ENCODE measurements at regions not wholly inside any gene's neighbourhood (a gene's known extent, or its start where the extent isn't known, plus 50 kb on each side); places are given as distances from the start of the nearest gene placed in this dataset.

DNA sequence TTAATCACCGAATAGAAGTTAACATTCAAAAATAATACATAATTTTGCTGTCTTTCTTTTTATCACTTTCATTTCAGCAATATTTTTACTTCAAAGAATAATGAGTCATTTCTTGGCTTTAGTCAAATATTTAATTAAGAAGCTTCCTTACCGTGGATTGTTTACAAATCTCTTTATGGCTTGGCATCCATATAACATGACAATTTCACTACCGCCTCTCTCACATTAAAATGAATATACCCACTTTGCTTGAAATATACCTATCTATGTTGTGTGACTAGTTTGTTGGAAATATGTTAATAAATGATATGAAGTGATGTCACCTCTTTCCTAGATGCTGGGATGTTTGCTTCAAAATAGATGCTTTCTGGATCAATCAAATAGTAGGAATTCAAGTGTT, 1203.9 kb downstream of the AMY1C start:
- Histone ChIP-seq H3K27me3 (replicated peaks; ENCODE audit: insufficient read depth) (no peaks in the 10 kb centered on the region), H3K9me3 (no peaks in the 10 kb centered on the region), H3K27ac (no peak overlapping the region), H3K36me3 (no peaks in the 10 kb centered on the region), H3K4me1 (ENCODE audit: control insufficient read depth in 1 of 2, low read depth in 2 of 2) (no peaks in the 10 kb centered on the region), H3K4me3 (no peak overlapping the region)
- TF ChIP-seq, protein P1, sequence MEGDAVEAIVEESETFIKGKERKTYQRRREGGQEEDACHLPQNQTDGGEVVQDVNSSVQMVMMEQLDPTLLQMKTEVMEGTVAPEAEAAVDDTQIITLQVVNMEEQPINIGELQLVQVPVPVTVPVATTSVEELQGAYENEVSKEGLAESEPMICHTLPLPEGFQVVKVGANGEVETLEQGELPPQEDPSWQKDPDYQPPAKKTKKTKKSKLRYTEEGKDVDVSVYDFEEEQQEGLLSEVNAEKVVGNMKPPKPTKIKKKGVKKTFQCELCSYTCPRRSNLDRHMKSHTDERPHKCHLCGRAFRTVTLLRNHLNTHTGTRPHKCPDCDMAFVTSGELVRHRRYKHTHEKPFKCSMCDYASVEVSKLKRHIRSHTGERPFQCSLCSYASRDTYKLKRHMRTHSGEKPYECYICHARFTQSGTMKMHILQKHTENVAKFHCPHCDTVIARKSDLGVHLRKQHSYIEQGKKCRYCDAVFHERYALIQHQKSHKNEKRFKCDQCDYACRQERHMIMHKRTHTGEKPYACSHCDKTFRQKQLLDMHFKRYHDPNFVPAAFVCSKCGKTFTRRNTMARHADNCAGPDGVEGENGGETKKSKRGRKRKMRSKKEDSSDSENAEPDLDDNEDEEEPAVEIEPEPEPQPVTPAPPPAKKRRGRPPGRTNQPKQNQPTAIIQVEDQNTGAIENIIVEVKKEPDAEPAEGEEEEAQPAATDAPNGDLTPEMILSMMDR (IDR thresholded peaks at IDR 0.05), result no peak
- ATAC-seq (ENCODE audit: insufficient number of reproducible peaks, low FRiP score, low read depth) (no peak), DNase-seq (ENCODE audit: low spot score) (no peak)

DNA sequence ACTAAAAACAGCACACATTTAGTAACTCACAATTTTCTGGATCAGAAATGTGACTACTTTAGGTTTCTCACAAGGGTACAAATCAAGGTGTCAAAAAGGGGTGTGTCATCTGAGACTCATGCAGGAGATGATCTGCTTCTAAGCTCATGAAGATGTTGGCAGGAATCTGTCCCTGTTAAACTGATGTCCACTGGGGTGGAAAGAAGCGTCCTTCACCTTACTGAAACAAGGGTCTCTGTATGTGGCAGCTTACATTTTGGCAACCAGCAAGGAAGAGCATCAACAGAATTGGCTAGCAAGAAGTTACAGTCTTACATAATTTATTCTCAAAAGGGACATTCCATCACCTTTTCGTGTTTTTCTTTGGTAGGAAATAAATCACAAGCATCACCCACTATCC, 1223.8 kb downstream of the AMY1C start:
- DNase-seq (ENCODE audit: low spot score) (no peak), ATAC-seq (ENCODE audit: insufficient number of reproducible peaks, low FRiP score, low read depth) (no peak)
- no peaks in the 10 kb centered on the region for H3K27me3 ChIP-seq (replicated peaks; ENCODE audit: insufficient read depth)
- no peaks in the 10 kb centered on the region for H3K4me1 ChIP-seq (ENCODE audit: control insufficient read depth in 1 of 2, low read depth in 2 of 2)
- no peak overlapping the region for H3K4me3 ChIP-seq
- TF ChIP-seq, protein P1 (IDR thresholded peaks at IDR 0.05), result no peak
- no peaks in the 10 kb centered on the region for H3K36me3 ChIP-seq
- no peaks in the 10 kb centered on the region for H3K9me3 ChIP-seq
- H3K27ac ChIP-seq, result no peak overlapping the region

DNA sequence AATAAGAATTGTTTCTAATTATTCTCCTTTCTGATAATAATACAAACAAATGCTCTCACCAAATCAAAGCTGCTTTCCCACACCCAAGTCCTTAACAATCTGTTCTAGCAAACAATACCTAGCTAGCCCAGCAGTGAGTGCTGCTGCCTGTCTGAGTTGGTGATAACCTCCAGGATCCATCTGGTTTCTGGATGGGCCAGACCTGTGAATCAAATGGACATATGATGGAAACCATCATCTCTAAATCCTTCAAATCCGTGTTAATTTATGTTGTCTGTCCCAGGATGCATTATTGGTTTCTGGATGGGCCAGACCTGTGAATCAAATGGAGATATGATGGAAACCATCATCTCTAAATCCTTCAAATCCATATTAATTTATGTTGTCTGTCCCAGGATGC, 1230.0 kb downstream of the AMY1C start:
- TF ChIP-seq, protein P1 (IDR thresholded peaks at IDR 0.05), result no peak
- H3K9me3 ChIP-seq, result no peaks in the 10 kb centered on the region
- H3K27me3 ChIP-seq (replicated peaks; ENCODE audit: insufficient read depth), result no peaks in the 10 kb centered on the region
- H3K4me3 ChIP-seq, result no peak overlapping the region
- ATAC-seq (ENCODE audit: insufficient number of reproducible peaks, low FRiP score, low read depth) (no peak), DNase-seq (ENCODE audit: low spot score) (no peak)
- no peaks in the 10 kb centered on the region for H3K36me3 ChIP-seq
- H3K27ac ChIP-seq, result no peak overlapping the region
- no peaks in the 10 kb centered on the region for H3K4me1 ChIP-seq (ENCODE audit: control insufficient read depth in 1 of 2, low read depth in 2 of 2)

DNA sequence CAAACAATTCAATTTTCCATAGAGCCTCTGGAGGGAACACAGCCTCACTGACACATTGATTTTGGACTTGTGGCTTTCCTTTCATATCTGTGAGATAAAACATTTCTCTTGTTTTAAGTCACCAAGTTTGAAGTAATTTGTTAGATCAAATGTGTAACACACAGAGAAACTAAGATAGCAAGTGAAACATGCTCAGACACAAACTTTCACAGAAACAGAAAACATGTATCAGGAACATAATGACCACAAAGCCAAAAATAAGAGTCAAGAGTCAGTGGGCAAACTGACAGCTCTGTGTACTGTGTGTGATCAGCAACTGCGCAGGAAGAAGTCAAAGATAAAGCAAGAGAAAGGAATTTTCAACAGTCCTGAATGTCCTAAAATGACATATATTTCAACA, 1237.5 kb downstream of the AMY1C start:
- Histone ChIP-seq H3K4me3 (no peak overlapping the region), H3K36me3 (no peaks in the 10 kb centered on the region), H3K27ac (no peak overlapping the region), H3K9me3 (no peaks in the 10 kb centered on the region), H3K27me3 (replicated peaks; ENCODE audit: insufficient read depth) (no peaks in the 10 kb centered on the region), H3K4me1 (ENCODE audit: control insufficient read depth in 1 of 2, low read depth in 2 of 2) (no peaks in the 10 kb centered on the region)
- TF ChIP-seq, protein P1 (IDR thresholded peaks at IDR 0.05), result no peak
- ATAC-seq (ENCODE audit: insufficient number of reproducible peaks, low FRiP score, low read depth) (no peak), DNase-seq (ENCODE audit: low spot score) (no peak)

DNA sequence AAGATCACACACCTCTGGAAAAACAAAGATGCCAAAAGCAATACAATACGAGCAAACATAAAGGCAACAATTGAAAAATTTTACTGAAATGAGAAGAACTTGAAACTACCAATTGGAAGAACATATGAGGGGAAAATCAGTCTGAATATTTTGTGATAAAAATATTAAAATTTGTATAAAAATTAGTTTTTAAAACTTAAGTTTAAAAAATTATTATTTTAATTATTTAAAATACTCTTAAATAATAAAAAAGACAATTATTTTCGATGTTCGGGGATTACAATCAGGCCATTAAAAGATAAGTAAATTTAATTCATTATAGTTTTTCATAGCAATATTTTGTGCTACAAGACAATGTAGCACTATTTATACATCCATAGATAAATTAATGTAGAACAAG, 1239.3 kb downstream of the AMY1C start:
- Histone ChIP-seq H3K27me3 (replicated peaks; ENCODE audit: insufficient read depth) (no peaks in the 10 kb centered on the region), H3K27ac (no peak overlapping the region), H3K4me3 (no peak overlapping the region), H3K36me3 (no peaks in the 10 kb centered on the region), H3K9me3 (no peaks in the 10 kb centered on the region), H3K4me1 (ENCODE audit: control insufficient read depth in 1 of 2, low read depth in 2 of 2) (no peaks in the 10 kb centered on the region)
- DNase-seq (ENCODE audit: low spot score) (no peak), ATAC-seq (ENCODE audit: insufficient number of reproducible peaks, low FRiP score, low read depth) (no peak)
- TF ChIP-seq, protein P1 (IDR thresholded peaks at IDR 0.05), result no peak

Measured in thoracic aorta (tissue), 2 donors.